ENCODE measurements at regions not wholly inside any gene's neighbourhood (a gene's known extent, or its start where the extent isn't known, plus 50 kb on each side); places are given as distances from the start of the nearest gene placed in this dataset.

DNA sequence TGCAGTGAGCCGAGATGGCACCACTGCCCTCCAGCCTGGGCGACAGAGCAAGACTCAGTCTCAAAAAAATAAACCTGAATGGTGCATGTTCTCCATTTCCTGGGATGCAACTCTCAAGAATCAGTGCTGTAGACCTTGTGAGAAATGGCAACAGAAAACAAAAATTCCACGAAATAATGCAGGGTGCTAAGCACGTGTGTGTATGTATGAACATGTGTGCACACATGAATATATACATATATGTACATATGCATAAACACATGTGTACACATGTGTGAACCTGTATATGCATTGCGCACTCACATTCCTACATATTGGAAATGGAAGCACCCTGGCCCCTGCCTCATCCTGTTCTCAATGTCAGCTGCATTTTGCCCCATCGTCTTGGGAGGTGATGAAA, 548.5 kb downstream of the TCERG1L start:
- intact Hi-C loops (cut with micrococcal nuclease; ENCODE audit: unreplicated experiment), result no loop called here
- H3K27me3 ChIP-seq (ENCODE audit: control insufficient read depth, insufficient read depth, low read length), result no peaks in the 10 kb centered on the region; the same call in 1 of the 2 replicates
- H3K9me3 ChIP-seq (ENCODE audit: control insufficient read depth, insufficient read depth, low read depth, low read length), result no peaks in the 10 kb centered on the region
- CTCF ChIA-PET, result no interaction called here
- no peak overlapping the region for H3K4me3 ChIP-seq (ENCODE audit: low read depth in 2 of 2, low read length in 2 of 2)
- no peak for ATAC-seq
- H3K36me3 ChIP-seq (ENCODE audit: control insufficient read depth, insufficient read depth, low read length), result no peaks in the 10 kb centered on the region
- POLR2A ChIA-PET, result no interaction called here
- in situ Hi-C loops (cut with HindIII; ENCODE audit: low pct_unique_long_range_greater_than_20kb, low sequenced_read_pairs), result no loop called here
- no peak for DNase-seq (ENCODE audit: low read depth, low spot score)
- no TSS peak for BruUV-seq (replicated peaks)
- H3K4me1 ChIP-seq (ENCODE audit: control insufficient read depth, insufficient read depth, low read length), result no peaks in the 10 kb centered on the region
- no peak overlapping the region for H3K27ac ChIP-seq (ENCODE audit: low read length)
- TF ChIP-seq TCF7L2 (IDR thresholded peaks at IDR 0.05; ENCODE audit: low read depth, low read length), result no peak
- no peak for TF ChIP-seq POLR2AphosphoS5 (IDR thresholded peaks at IDR 0.05; ENCODE audit: low read depth, low read length)
- TF ChIP-seq SIN3A (IDR thresholded peaks at IDR 0.05; ENCODE audit: borderline replicate concordance, insufficient read depth, low read depth, low read length), result no peak
- TF ChIP-seq, protein P1, sequence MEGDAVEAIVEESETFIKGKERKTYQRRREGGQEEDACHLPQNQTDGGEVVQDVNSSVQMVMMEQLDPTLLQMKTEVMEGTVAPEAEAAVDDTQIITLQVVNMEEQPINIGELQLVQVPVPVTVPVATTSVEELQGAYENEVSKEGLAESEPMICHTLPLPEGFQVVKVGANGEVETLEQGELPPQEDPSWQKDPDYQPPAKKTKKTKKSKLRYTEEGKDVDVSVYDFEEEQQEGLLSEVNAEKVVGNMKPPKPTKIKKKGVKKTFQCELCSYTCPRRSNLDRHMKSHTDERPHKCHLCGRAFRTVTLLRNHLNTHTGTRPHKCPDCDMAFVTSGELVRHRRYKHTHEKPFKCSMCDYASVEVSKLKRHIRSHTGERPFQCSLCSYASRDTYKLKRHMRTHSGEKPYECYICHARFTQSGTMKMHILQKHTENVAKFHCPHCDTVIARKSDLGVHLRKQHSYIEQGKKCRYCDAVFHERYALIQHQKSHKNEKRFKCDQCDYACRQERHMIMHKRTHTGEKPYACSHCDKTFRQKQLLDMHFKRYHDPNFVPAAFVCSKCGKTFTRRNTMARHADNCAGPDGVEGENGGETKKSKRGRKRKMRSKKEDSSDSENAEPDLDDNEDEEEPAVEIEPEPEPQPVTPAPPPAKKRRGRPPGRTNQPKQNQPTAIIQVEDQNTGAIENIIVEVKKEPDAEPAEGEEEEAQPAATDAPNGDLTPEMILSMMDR (IDR thresholded peaks at IDR 0.05), result no peak
- TF ChIP-seq, protein P2, sequence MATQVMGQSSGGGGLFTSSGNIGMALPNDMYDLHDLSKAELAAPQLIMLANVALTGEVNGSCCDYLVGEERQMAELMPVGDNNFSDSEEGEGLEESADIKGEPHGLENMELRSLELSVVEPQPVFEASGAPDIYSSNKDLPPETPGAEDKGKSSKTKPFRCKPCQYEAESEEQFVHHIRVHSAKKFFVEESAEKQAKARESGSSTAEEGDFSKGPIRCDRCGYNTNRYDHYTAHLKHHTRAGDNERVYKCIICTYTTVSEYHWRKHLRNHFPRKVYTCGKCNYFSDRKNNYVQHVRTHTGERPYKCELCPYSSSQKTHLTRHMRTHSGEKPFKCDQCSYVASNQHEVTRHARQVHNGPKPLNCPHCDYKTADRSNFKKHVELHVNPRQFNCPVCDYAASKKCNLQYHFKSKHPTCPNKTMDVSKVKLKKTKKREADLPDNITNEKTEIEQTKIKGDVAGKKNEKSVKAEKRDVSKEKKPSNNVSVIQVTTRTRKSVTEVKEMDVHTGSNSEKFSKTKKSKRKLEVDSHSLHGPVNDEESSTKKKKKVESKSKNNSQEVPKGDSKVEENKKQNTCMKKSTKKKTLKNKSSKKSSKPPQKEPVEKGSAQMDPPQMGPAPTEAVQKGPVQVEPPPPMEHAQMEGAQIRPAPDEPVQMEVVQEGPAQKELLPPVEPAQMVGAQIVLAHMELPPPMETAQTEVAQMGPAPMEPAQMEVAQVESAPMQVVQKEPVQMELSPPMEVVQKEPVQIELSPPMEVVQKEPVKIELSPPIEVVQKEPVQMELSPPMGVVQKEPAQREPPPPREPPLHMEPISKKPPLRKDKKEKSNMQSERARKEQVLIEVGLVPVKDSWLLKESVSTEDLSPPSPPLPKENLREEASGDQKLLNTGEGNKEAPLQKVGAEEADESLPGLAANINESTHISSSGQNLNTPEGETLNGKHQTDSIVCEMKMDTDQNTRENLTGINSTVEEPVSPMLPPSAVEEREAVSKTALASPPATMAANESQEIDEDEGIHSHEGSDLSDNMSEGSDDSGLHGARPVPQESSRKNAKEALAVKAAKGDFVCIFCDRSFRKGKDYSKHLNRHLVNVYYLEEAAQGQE (IDR thresholded peaks at IDR 0.05; ENCODE audit: insufficient read depth in 1 of 2, low read depth in 2 of 2, low read length in 1 of 2), result no peak

DNA sequence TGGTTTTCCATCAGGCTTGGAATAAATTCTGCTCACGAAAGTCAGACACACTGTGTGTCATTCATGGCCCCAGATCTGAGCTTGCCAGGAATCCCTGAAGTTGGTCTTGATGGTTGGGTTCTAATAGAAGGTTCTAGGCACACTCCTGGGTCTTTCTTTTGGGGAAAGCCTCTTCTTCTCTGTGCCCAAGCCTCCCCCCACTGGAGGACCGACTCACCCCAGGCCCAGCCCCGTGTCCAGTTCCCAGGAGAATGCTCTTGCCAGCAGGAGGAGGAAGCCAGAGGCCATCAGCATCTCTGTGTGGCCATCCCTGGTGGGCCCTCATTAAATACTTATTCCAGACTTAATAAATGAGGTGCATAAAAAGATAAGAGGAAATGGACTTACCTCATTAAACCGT, 548.0 kb downstream of the TCERG1L start:
- no peaks in the 10 kb centered on the region for H3K9me3 ChIP-seq (ENCODE audit: control insufficient read depth, insufficient read depth, low read depth, low read length)
- no TSS peak for BruUV-seq (replicated peaks)
- no peak overlapping the region for H3K27ac ChIP-seq (ENCODE audit: low read length)

More for the DNA sequence above, 548.0 kb downstream of the TCERG1L start:
- ATAC-seq (no peak), DNase-seq (ENCODE audit: low read depth, low spot score) (no peak)
- intact Hi-C loops (cut with micrococcal nuclease; ENCODE audit: unreplicated experiment) (no loop called here), in situ Hi-C loops (cut with HindIII; ENCODE audit: low pct_unique_long_range_greater_than_20kb, low sequenced_read_pairs) (no loop called here)
- H3K4me3 ChIP-seq (ENCODE audit: low read depth in 2 of 2, low read length in 2 of 2), result no peak overlapping the region
- H3K36me3 ChIP-seq (ENCODE audit: control insufficient read depth, insufficient read depth, low read length), result no peaks in the 10 kb centered on the region
- POLR2A ChIA-PET, result no interaction called here
- no peaks in the 10 kb centered on the region for H3K4me1 ChIP-seq (ENCODE audit: control insufficient read depth, insufficient read depth, low read length)
- TF ChIP-seq TCF7L2 (IDR thresholded peaks at IDR 0.05; ENCODE audit: low read depth, low read length), result no peak
- no peak for TF ChIP-seq POLR2AphosphoS5 (IDR thresholded peaks at IDR 0.05; ENCODE audit: low read depth, low read length)
- TF ChIP-seq, protein P1 (IDR thresholded peaks at IDR 0.05), result no peak
- TF ChIP-seq, protein P2 (IDR thresholded peaks at IDR 0.05; ENCODE audit: insufficient read depth in 1 of 2, low read depth in 2 of 2, low read length in 1 of 2), result no peak
- no peak for TF ChIP-seq SIN3A (IDR thresholded peaks at IDR 0.05; ENCODE audit: borderline replicate concordance, insufficient read depth, low read depth, low read length)
- CTCF ChIA-PET, result no interaction called here
- H3K27me3 ChIP-seq (ENCODE audit: control insufficient read depth, insufficient read depth, low read length), result no peaks in the 10 kb centered on the region; the same call in 1 of the 2 replicates
